GM19351 (cell line): ENCODE measurements at regions not wholly inside any gene's neighbourhood (a gene's known extent, or its start where the extent isn't known, plus 50 kb on each side); places are given as distances from the start of the nearest gene placed in this dataset.

Source experiments
- ATAC-seq: cut with Tn5 transposase; IDR thresholded peaks from one replicate; pipeline ENCODE4 v1.9.1; 2021; ENCODE audit warnings: mild to moderate bottlenecking, moderate library complexity; ENCODE audit not compliant: unreplicated experiment

- ATAC-seq = no peak
These were observed 134.4 kb upstream of the LMO4 start for GRCh38 chr1:87194271-87194774.

- no peak for ATAC-seq
These were observed 133.8 kb upstream of the LMO4 start for GRCh38 chr1:87194856-87195255.

GRCh38 chr1:87196110-87196827, 132.4 kb upstream of the LMO4 start:
- no peak for ATAC-seq

GRCh38 chr1:87197156-87197555, 131.5 kb upstream of the LMO4 start:
- ATAC-seq = no peak

- ATAC-seq = no peak
These were observed 131.0 kb upstream of the LMO4 start for GRCh38 chr1:87197641-87198040.

- no peak for ATAC-seq
These were observed 127.6 kb upstream of the LMO4 start for GRCh38 chr1:87200875-87201638.

- ATAC-seq = no peak
These were observed 126.9 kb upstream of the LMO4 start for GRCh38 chr1:87201768-87202167.

- ATAC-seq = peak; percentile 7
These were observed 126.2 kb upstream of the LMO4 start for GRCh38 chr1:87202451-87202850.

GRCh38 chr1:87202922-87203655, 125.6 kb upstream of the LMO4 start:
- peak; percentile 96 for ATAC-seq

- no peak for ATAC-seq
These were observed 124.8 kb upstream of the LMO4 start for GRCh38 chr1:87203904-87204303.

- no peak for ATAC-seq
These were observed 124.2 kb upstream of the LMO4 start for GRCh38 chr1:87204441-87204840.

- ATAC-seq = no peak
These were observed 123.8 kb upstream of the LMO4 start for GRCh38 chr1:87204921-87205320.

GRCh38 chr1:87206044-87206831, 122.4 kb upstream of the LMO4 start:
- ATAC-seq = no peak

GRCh38 chr1:87208080-87208479, 120.6 kb upstream of the LMO4 start:
- ATAC-seq = no peak

GRCh38 chr1:87208931-87209330, 119.7 kb upstream of the LMO4 start:
- no peak for ATAC-seq

GRCh38 chr1:87210151-87210550, 118.5 kb upstream of the LMO4 start:
- no peak for ATAC-seq

GRCh38 chr1:87212431-87213134, 116.1 kb upstream of the LMO4 start:
- ATAC-seq = no peak

GRCh38 chr1:87213135-87213515, 115.6 kb upstream of the LMO4 start:
- no peak for ATAC-seq

- ATAC-seq = no peak
These were observed 113.1 kb upstream of the LMO4 start for GRCh38 chr1:87215592-87215991.

- no peak for ATAC-seq
These were observed 110.1 kb upstream of the LMO4 start for GRCh38 chr1:87218618-87219017.
